ENCODE measurements at regions not wholly inside any gene's neighbourhood (a gene's known extent, or its start where the extent isn't known, plus 50 kb on each side); places are given as distances from the start of the nearest gene placed in this dataset.

GRCh38 chr2:133776936-133777573 lies 208.8 kb upstream of the NCKAP5 start:
- H3K4me3 ChIP-seq, result no peak overlapping the region
- BruUV-seq (replicated peaks), result no TSS peak
- in situ Hi-C loops (cut with MboI) (no loop called here), intact Hi-C loops (cut with micrococcal nuclease; ENCODE audit: unreplicated experiment) (no loop called here)
- H3K79me2 ChIP-seq (ENCODE audit: control insufficient read depth, insufficient read depth, low read length), result no peaks in the 10 kb centered on the region
- CTCF ChIA-PET, result interaction anchor here (0.9 to 1.5 kb wide), 2 partner anchors 258 to 1126 kb away, joined by 3 read pairs; no protein-coding TSS in a partner anchor
- 46% methylated on average over 8 of the region's 8 CpGs for WGBS (ENCODE audit: insufficient coverage, insufficient replicate concordance, low lambda C conversion rate, missing lambda C conversion rate)
- H3K9ac ChIP-seq (ENCODE audit: control insufficient read depth, insufficient read depth, low read length), result no peak overlapping the region
- H2AFZ ChIP-seq (ENCODE audit: control insufficient read depth, low read depth, low read length), result no peak overlapping the region
- H4K20me1 ChIP-seq (ENCODE audit: control insufficient read depth, insufficient read depth), result no peaks in the 10 kb centered on the region
- DNase-seq (ENCODE audit: low read depth, low spot score), result no peak
- SMC1A ChIA-PET (ENCODE audit: uncharacterized antibody, unreplicated experiment), result interaction anchor here (1.1 kb wide), 1 partner anchor 67 kb away, joined by 3 read pairs; no protein-coding TSS in a partner anchor
- H3K27me3 ChIP-seq (replicated peaks in 1 of 2; ENCODE audit: control insufficient read depth in 2 of 2, insufficient read depth in 2 of 2, low read length in 1 of 2), result peaks cover 0 to 5% of the 10 kb centered on the region in 2 experiments; a peak in 1 of 4 replicates
- no peak for ATAC-seq
- POLR2A ChIA-PET, result no interaction called here
- H3K4me1 ChIP-seq (ENCODE audit: control insufficient read depth, insufficient read depth, low read length), result no peaks in the 10 kb centered on the region
- H3K9me3 ChIP-seq (replicated peaks; ENCODE audit: control insufficient read depth, insufficient read depth, low read length), result no peaks in the 10 kb centered on the region
- H3K36me3 ChIP-seq (ENCODE audit: control insufficient read depth in 2 of 2, insufficient read depth in 2 of 2, low read length in 1 of 2), result no peaks in the 10 kb centered on the region
- no peak overlapping the region for H3K4me2 ChIP-seq (ENCODE audit: control insufficient read depth, insufficient read depth)
- RAD21 ChIA-PET (ENCODE audit: unreplicated experiment), result no interaction called here
- FAIRE-seq, result no peak
- H3K27ac ChIP-seq (ENCODE audit: control insufficient read depth, insufficient read depth), result no peak overlapping the region
- TF ChIP-seq, protein P1, sequence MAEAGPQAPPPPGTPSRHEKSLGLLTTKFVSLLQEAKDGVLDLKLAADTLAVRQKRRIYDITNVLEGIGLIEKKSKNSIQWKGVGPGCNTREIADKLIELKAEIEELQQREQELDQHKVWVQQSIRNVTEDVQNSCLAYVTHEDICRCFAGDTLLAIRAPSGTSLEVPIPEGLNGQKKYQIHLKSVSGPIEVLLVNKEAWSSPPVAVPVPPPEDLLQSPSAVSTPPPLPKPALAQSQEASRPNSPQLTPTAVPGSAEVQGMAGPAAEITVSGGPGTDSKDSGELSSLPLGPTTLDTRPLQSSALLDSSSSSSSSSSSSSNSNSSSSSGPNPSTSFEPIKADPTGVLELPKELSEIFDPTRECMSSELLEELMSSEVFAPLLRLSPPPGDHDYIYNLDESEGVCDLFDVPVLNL (IDR thresholded peaks at IDR 0.05; ENCODE audit: low read depth, low read length), result no peak
- TF ChIP-seq NRF1 (conservative IDR thresholded peaks at IDR 0.05; ENCODE audit: low read depth, low read length) (no peak), GATAD2B (conservative IDR thresholded peaks at IDR 0.05; ENCODE audit: low read depth) (no peak), PBX3 (IDR thresholded peaks at IDR 0.05; ENCODE audit: insufficient replicate concordance, low read depth, low read length) (no peak), HSF1 (IDR thresholded peaks at IDR 0.05; ENCODE audit: low read depth, low read length) (no peak), BACH1 (IDR thresholded peaks at IDR 0.05; ENCODE audit: borderline replicate concordance) (no peak), ELK1 (IDR thresholded peaks at IDR 0.05; ENCODE audit: low read depth, low read length) (no peak), MYB (IDR thresholded peaks at IDR 0.05; ENCODE audit: borderline replicate concordance, low read depth, low read length) (no peak), TBL1XR1 (IDR thresholded peaks at IDR 0.05; ENCODE audit: low read depth, low read length) (no peak), RCOR1 (conservative IDR thresholded peaks at IDR 0.05; ENCODE audit: low read depth, low read length) (no peak)
- TF ChIP-seq, protein P2, sequence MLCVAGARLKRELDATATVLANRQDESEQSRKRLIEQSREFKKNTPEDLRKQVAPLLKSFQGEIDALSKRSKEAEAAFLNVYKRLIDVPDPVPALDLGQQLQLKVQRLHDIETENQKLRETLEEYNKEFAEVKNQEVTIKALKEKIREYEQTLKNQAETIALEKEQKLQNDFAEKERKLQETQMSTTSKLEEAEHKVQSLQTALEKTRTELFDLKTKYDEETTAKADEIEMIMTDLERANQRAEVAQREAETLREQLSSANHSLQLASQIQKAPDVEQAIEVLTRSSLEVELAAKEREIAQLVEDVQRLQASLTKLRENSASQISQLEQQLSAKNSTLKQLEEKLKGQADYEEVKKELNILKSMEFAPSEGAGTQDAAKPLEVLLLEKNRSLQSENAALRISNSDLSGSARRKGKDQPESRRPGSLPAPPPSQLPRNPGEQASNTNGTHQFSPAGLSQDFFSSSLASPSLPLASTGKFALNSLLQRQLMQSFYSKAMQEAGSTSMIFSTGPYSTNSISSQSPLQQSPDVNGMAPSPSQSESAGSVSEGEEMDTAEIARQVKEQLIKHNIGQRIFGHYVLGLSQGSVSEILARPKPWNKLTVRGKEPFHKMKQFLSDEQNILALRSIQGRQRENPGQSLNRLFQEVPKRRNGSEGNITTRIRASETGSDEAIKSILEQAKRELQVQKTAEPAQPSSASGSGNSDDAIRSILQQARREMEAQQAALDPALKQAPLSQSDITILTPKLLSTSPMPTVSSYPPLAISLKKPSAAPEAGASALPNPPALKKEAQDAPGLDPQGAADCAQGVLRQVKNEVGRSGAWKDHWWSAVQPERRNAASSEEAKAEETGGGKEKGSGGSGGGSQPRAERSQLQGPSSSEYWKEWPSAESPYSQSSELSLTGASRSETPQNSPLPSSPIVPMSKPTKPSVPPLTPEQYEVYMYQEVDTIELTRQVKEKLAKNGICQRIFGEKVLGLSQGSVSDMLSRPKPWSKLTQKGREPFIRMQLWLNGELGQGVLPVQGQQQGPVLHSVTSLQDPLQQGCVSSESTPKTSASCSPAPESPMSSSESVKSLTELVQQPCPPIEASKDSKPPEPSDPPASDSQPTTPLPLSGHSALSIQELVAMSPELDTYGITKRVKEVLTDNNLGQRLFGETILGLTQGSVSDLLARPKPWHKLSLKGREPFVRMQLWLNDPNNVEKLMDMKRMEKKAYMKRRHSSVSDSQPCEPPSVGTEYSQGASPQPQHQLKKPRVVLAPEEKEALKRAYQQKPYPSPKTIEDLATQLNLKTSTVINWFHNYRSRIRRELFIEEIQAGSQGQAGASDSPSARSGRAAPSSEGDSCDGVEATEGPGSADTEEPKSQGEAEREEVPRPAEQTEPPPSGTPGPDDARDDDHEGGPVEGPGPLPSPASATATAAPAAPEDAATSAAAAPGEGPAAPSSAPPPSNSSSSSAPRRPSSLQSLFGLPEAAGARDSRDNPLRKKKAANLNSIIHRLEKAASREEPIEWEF (IDR thresholded peaks at IDR 0.05; ENCODE audit: insufficient replicate concordance, low read depth, low read length), result no peak
- TF ChIP-seq, protein P3, sequence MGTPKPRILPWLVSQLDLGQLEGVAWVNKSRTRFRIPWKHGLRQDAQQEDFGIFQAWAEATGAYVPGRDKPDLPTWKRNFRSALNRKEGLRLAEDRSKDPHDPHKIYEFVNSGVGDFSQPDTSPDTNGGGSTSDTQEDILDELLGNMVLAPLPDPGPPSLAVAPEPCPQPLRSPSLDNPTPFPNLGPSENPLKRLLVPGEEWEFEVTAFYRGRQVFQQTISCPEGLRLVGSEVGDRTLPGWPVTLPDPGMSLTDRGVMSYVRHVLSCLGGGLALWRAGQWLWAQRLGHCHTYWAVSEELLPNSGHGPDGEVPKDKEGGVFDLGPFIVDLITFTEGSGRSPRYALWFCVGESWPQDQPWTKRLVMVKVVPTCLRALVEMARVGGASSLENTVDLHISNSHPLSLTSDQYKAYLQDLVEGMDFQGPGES (IDR thresholded peaks at IDR 0.05), result no peak

Data from GM12878 (cell line).